ENCODE measurements at regions not wholly inside any gene's neighbourhood (a gene's known extent, or its start where the extent isn't known, plus 50 kb on each side); places are given as distances from the start of the nearest gene placed in this dataset.

GRCh38 chr12:111222523-111222922 is 146.4 kb downstream of the PHETA1 start:
- DNase-seq (ENCODE audit: low read depth in 2 of 2): no peak

- DNase-seq (ENCODE audit: low read depth in 2 of 2): no peak
Observed at GRCh38 chr12:111222027-111222414, 146.9 kb downstream of the PHETA1 start.

- no peak for DNase-seq (ENCODE audit: low read depth in 2 of 2)
Observed at GRCh38 chr12:111221062-111222026, 147.6 kb downstream of the PHETA1 start.

GRCh38 chr12:111220363-111220762 is 148.5 kb downstream of the PHETA1 start:
- DNase-seq (ENCODE audit: low read depth in 2 of 2): no peak

GRCh38 chr12:111219440-111219839 is 149.5 kb downstream of the PHETA1 start:
- DNase-seq (ENCODE audit: low read depth in 2 of 2): no peak

- no peak for DNase-seq (ENCODE audit: low read depth in 2 of 2)
Observed at GRCh38 chr12:111218499-111218898, 150.4 kb downstream of the PHETA1 start.

GRCh38 chr12:111216387-111217159 is 152.3 kb downstream of the PHETA1 start:
- no peak for DNase-seq (ENCODE audit: low read depth in 2 of 2)

- no peak for DNase-seq (ENCODE audit: low read depth in 2 of 2)
Observed at GRCh38 chr12:111215881-111216280, 153.0 kb downstream of the PHETA1 start.

GRCh38 chr12:111214401-111214800 is 154.5 kb downstream of the PHETA1 start:
- no peak for DNase-seq (ENCODE audit: low read depth in 2 of 2)

- DNase-seq (ENCODE audit: low read depth in 2 of 2): no peak
Observed at GRCh38 chr12:111213561-111213960, 155.3 kb downstream of the PHETA1 start.

- no peak for DNase-seq (ENCODE audit: low read depth in 2 of 2)
Observed at GRCh38 chr12:111212814-111213456, 156.0 kb downstream of the PHETA1 start.

GRCh38 chr12:111211910-111212757 is 156.8 kb downstream of the PHETA1 start:
- no peak for DNase-seq (ENCODE audit: low read depth in 2 of 2)

GRCh38 chr12:111209811-111210210 is 159.1 kb downstream of the PHETA1 start:
- DNase-seq (ENCODE audit: low read depth in 2 of 2): no peak

GRCh38 chr12:111207761-111208160 is 161.1 kb downstream of the PHETA1 start:
- DNase-seq (ENCODE audit: low read depth in 2 of 2): no peak

- DNase-seq (ENCODE audit: low read depth in 2 of 2): no peak
Observed at GRCh38 chr12:111204788-111205241, 164.1 kb downstream of the PHETA1 start.

- DNase-seq (ENCODE audit: low read depth in 2 of 2): no peak
Observed at GRCh38 chr12:111203969-111204368, 164.9 kb downstream of the PHETA1 start.

- no peak for DNase-seq (ENCODE audit: low read depth in 2 of 2)
Observed at GRCh38 chr12:111203446-111203845, 165.4 kb downstream of the PHETA1 start.

- no peak for DNase-seq (ENCODE audit: low read depth in 2 of 2)
Observed at GRCh38 chr12:111202237-111202915, 166.5 kb downstream of the PHETA1 start.

- no peak for DNase-seq (ENCODE audit: low read depth in 2 of 2)
Observed at GRCh38 chr12:111201495-111202236, 167.2 kb downstream of the PHETA1 start.

- DNase-seq (ENCODE audit: low read depth in 2 of 2): no peak
Observed at GRCh38 chr12:111201036-111201435, 167.9 kb downstream of the PHETA1 start.

Data from fibroblast of skin of left biceps (primary cell).